H9 (cell line): ENCODE measurements at regions not wholly inside any gene's neighbourhood (a gene's known extent, or its start where the extent isn't known, plus 50 kb on each side); places are given as distances from the start of the nearest gene placed in this dataset.

ENCODE experiments used
- DNase-seq: peaks from one replicate; pipeline ENCODE4 v3.0.0-alpha.2; 2017
- H2AFZ ChIP-seq: one replicate; pipeline ENCODE4 v1.6.1; 2013; ENCODE audit warnings: mild to moderate bottlenecking, low read length, control low read depth, moderate library complexity
- H2AK5ac ChIP-seq: 2 replicates; pipeline ENCODE4 v1.6.1; 2013; ENCODE audit warnings: low read length, control low read depth, mixed read lengths; ENCODE audit not compliant: insufficient read length
- H2BK120ac ChIP-seq: one replicate; pipeline ENCODE4 v1.6.1; 2013; ENCODE audit warnings: low read depth, mild to moderate bottlenecking, low read length, control low read depth, inconsistent platforms; ENCODE audit not compliant: poor library complexity, severe bottlenecking
- H2BK12ac ChIP-seq: 2 replicates; pipeline ENCODE4 v1.6.1; 2013; ENCODE audit warnings: low read length, control low read depth, mixed read lengths, low read depth; ENCODE audit not compliant: insufficient read length
- H2BK15ac ChIP-seq: 2 replicates; pipeline ENCODE4 v1.6.1; 2013; ENCODE audit warnings: low read depth, low read length, control low read depth
- H2BK20ac ChIP-seq: one replicate; pipeline ENCODE4 v1.6.1; 2013; ENCODE audit warnings: low read depth, mild to moderate bottlenecking, low read length, control low read depth, inconsistent platforms; ENCODE audit not compliant: poor library complexity, severe bottlenecking
- H2BK5ac ChIP-seq: 2 replicates; pipeline ENCODE4 v1.6.1; 2013; ENCODE audit warnings: low read length, control low read depth, mixed read lengths; ENCODE audit not compliant: insufficient read length
- H3K14ac ChIP-seq: 2 replicates; pipeline ENCODE4 v1.6.1; 2013; ENCODE audit warnings: low read length, control low read depth; ENCODE audit not compliant: insufficient read depth
- H3K18ac ChIP-seq: 2 replicates; pipeline ENCODE4 v1.6.1; 2013; ENCODE audit warnings: low read depth, mild to moderate bottlenecking, mixed read lengths, low read length, control low read depth; ENCODE audit not compliant: insufficient read length
- H3K23ac ChIP-seq: 2 replicates; pipeline ENCODE4 v1.6.1; 2013; ENCODE audit warnings: low read length, control low read depth, mixed read lengths, low read depth; ENCODE audit not compliant: insufficient read length
- H3K23me2 ChIP-seq: 2 replicates; pipeline ENCODE4 v1.6.1; 2013; ENCODE audit warnings: low read depth, mild to moderate bottlenecking, mixed read lengths, low read length, control low read depth; ENCODE audit not compliant: insufficient read length, poor library complexity, severe bottlenecking
- H3K27ac ChIP-seq: 2 replicates; pipeline ENCODE4 v1.5.1; 2013; ENCODE audit warnings: low read length, control low read depth, mixed read lengths, low read depth; ENCODE audit not compliant: insufficient read length
- H3K27me3 ChIP-seq: 2 replicates; pipeline ENCODE4 v1.6.1; 2013; ENCODE audit warnings: low read length, control low read depth, inconsistent platforms; ENCODE audit not compliant: insufficient read depth
- H3K4ac ChIP-seq: 2 replicates; pipeline ENCODE4 v1.6.1; 2013; ENCODE audit warnings: low read depth, mild to moderate bottlenecking, control low read depth, inconsistent platforms, low read length, moderate library complexity
- H3K4me1 ChIP-seq: 2 replicates; pipeline ENCODE4 v1.6.1; 2013; ENCODE audit warnings: low read length, control low read depth, inconsistent platforms; ENCODE audit not compliant: insufficient read depth
- H3K4me2 ChIP-seq: 2 replicates; pipeline ENCODE4 v1.6.1; 2013; ENCODE audit warnings: low read length, control low read depth, mixed read lengths; ENCODE audit not compliant: insufficient read length, insufficient read depth
- H3K56ac ChIP-seq: 2 replicates; pipeline ENCODE4 v1.6.1; 2013; ENCODE audit warnings: low read depth, mild to moderate bottlenecking, mixed read lengths, low read length, control low read depth; ENCODE audit not compliant: insufficient read length
- H3K79me1 ChIP-seq: 2 replicates; pipeline ENCODE4 v1.6.1; 2013; ENCODE audit warnings: low read depth, mild to moderate bottlenecking, moderate library complexity, low read length, control low read depth, inconsistent platforms; ENCODE audit not compliant: insufficient read depth, poor library complexity, severe bottlenecking
- H3K79me2 ChIP-seq: 2 replicates; pipeline ENCODE4 v1.6.1; 2013; ENCODE audit warnings: low read length, control low read depth, inconsistent platforms; ENCODE audit not compliant: insufficient read depth
- H3K9ac ChIP-seq: 2 replicates; pipeline ENCODE4 v1.6.1; 2013; ENCODE audit warnings: low read length, control low read depth, mixed read lengths; ENCODE audit not compliant: insufficient read length; ENCODE audit errors: extremely low read depth
- H3K9me3 ChIP-seq: one replicate; pipeline ENCODE4 v1.6.1; 2013; ENCODE audit warnings: low read depth, low read length, inconsistent platforms; ENCODE audit not compliant: control insufficient read depth
- H3T11ph ChIP-seq: one replicate; pipeline ENCODE4 v1.6.1; 2013; ENCODE audit warnings: mild to moderate bottlenecking, low read length, control low read depth, inconsistent platforms
- H4K20me1 ChIP-seq: one replicate; pipeline ENCODE4 v1.6.1; 2013; ENCODE audit not compliant: control insufficient read depth, insufficient read length, insufficient read depth
- H4K5ac ChIP-seq: 2 replicates; pipeline ENCODE4 v1.6.1; 2013; ENCODE audit warnings: low read depth, mild to moderate bottlenecking, mixed read lengths, low read length, control low read depth; ENCODE audit not compliant: insufficient read length
- H4K8ac ChIP-seq: replicated peaks from 2 replicates; pipeline ENCODE4 v1.6.1; 2013; ENCODE audit warnings: low read length, control low read depth, mixed read lengths, low read depth; ENCODE audit not compliant: insufficient read length
- H4K91ac ChIP-seq: 2 replicates; pipeline ENCODE4 v1.6.1; 2013; ENCODE audit warnings: low read depth, mild to moderate bottlenecking, moderate library complexity, mixed read lengths, low read length, control low read depth; ENCODE audit not compliant: insufficient read length
- H3K27ac Mint-ChIP-seq, 3 experiments: 2 replicates in 2 of 3; 3 replicates in 1 of 3; pipeline ENCODE4 v1.8.0; 2020 to 2021; ENCODE audit warnings: mixed read lengths in 3 of 3, mild to moderate bottlenecking in 1 of 3, moderate library complexity in 1 of 3
- H3K27me3 Mint-ChIP-seq: 2 replicates; pipeline ENCODE4 v1.8.0; 2021; ENCODE audit warnings: low read depth, mild to moderate bottlenecking, moderate library complexity, mixed read lengths
- H3K36me3 Mint-ChIP-seq, 3 experiments: 2 replicates in 2 of 3; 3 replicates in 1 of 3; pipeline ENCODE4 v1.8.0; 2020 to 2021; ENCODE audit warnings: low read depth in 3 of 3, mixed read lengths in 3 of 3; ENCODE audit not compliant: insufficient read depth in 1 of 3
- H3K4me1 Mint-ChIP-seq, 2 experiments: 2 replicates each; pipeline ENCODE4 v1.8.0; 2020; ENCODE audit warnings: mixed read lengths in 2 of 2
- H3K4me3 Mint-ChIP-seq, 2 experiments: 2 replicates in 1 of 2; 3 replicates in 1 of 2; pipeline ENCODE4 v1.8.0; 2020 to 2021; ENCODE audit warnings: mild to moderate bottlenecking in 2 of 2, mixed read lengths in 2 of 2, moderate library complexity in 1 of 2
- H3K9me3 Mint-ChIP-seq, 2 experiments: 2 replicates in 1 of 2; 3 replicates in 1 of 2; pipeline ENCODE4 v1.8.0; 2020; ENCODE audit warnings: mild to moderate bottlenecking in 2 of 2, mixed read lengths in 2 of 2, moderate library complexity in 1 of 2
- CTCF ChIP-seq: fragments of 200-600 bp; sonication (generic); conservative IDR thresholded peaks from 3 replicates; pipeline ENCODE4 v1.8.0; 2021; ENCODE audit warnings: antibody characterized with exemption, mild to moderate bottlenecking
- WGBS: extraction: QIAGEN DNeasy Blood & Tissue Kit; methylation state at CpG from one replicate; pipeline ENCODE4 v1.1.7; 2013; ENCODE audit warnings: missing lambda C conversion rate, low lambda C conversion rate, mixed read lengths; ENCODE audit not compliant: insufficient read length; ENCODE audit errors: extremely low coverage; 5-methylcytosine and 5-hydroxymethylcytosine counted together

GRCh38 chr2:21999522-21999921, 875.8 kb downstream of the TDRD15 start:
- Histone ChIP-seq H3K23me2 (no peaks in the 10 kb centered on the region), H2BK15ac (no peak overlapping the region), H3K79me2 (no peaks in the 10 kb centered on the region), H3K14ac (no peak overlapping the region), H3K4me2 (no peak overlapping the region), H3K9me3 (no peaks in the 10 kb centered on the region), H2BK12ac (no peak overlapping the region), H3K56ac (no peak overlapping the region), H2BK5ac (no peak overlapping the region), H3K27me3 (no peaks in the 10 kb centered on the region), H3K18ac (no peak overlapping the region), H3K79me1 (no peaks in the 10 kb centered on the region), H2AFZ (no peak overlapping the region), H3K4ac (no peak overlapping the region), H2AK5ac (no peak overlapping the region), H4K20me1 (no peaks in the 10 kb centered on the region), H4K91ac (no peak overlapping the region), H2BK120ac (no peak overlapping the region), H2BK20ac (no peak overlapping the region), H3K9ac (no peak overlapping the region), H3T11ph (no peak overlapping the region), H3K23ac (no peak overlapping the region), H3K4me1 (no peaks in the 10 kb centered on the region), H3K27ac (no peak overlapping the region), H4K8ac (no peak overlapping the region), H4K5ac (no peak overlapping the region)
- Mint-ChIP-seq H3K36me3 (no peaks in the 10 kb centered on the region; a peak in 1 of 7 replicates), H3K9me3 (peaks cover 0 to 8% of the 10 kb centered on the region in 2 experiments; a peak in 1 of 5 replicates), H3K27ac (no peak overlapping the region), H3K4me3 (no peak overlapping the region), H3K4me1 (no peaks in the 10 kb centered on the region), H3K27me3 (no peaks in the 10 kb centered on the region)
- no peak for TF ChIP-seq CTCF
- DNase-seq: no peak
- WGBS: no CpG with 5 or more reads among the region's 1 CpG
